ENCODE measurements at regions not wholly inside any gene's neighbourhood (a gene's known extent, or its start where the extent isn't known, plus 50 kb on each side); places are given as distances from the start of the nearest gene placed in this dataset.

DNA sequence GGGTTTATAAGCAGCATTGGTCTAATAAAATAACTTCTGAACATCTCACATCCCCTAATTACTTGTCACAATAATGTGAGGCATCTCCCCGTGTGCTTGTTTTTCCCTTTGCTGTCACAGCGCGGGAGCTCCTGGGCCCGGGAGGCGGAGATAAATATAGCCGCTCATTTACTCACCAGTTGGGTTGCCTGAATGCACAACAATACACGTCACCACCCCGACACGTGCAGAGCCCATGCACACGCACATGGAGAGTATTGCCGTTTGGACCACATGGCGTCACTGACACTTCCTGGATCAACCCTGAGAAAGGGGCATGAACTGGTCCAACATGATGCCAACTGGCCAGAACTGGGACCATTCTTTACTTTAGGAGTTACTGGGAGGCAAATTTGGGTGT is 76.2 kb downstream of the MRPL46 start:
- H3K36me3 ChIP-seq (ENCODE audit: control insufficient read depth in 1 of 2, insufficient read depth in 2 of 2, low read length in 2 of 2) = no peaks in the 10 kb centered on the region
- ChIA-PET POLR2A (no interaction called here), RAD21 (ENCODE audit: low non-redundant PET in 1 of 2, low total read pairs in 2 of 2, uncharacterized antibody in 2 of 2, unreplicated experiment in 2 of 2) (no interaction called here), CTCF (no interaction called here)
- no peaks in the 10 kb centered on the region for H3K79me2 ChIP-seq (ENCODE audit: insufficient read depth, low read length)
- DNase-seq (ENCODE audit: low read depth, low spot score) = no peak
- no peaks in the 10 kb centered on the region for H4K20me1 ChIP-seq (ENCODE audit: insufficient read depth)
- no TSS peak for BruUV-seq (replicated peaks)
- no peak overlapping the region for H2AFZ ChIP-seq (ENCODE audit: low read depth, low read length, poor library complexity, severe bottlenecking)
- TF ChIP-seq SIN3A (IDR thresholded peaks at IDR 0.05; ENCODE audit: low read depth) (no peak), SRF (IDR thresholded peaks at IDR 0.05; ENCODE audit: low read depth) (no peak), POLR2A (IDR thresholded peaks at IDR 0.05; ENCODE audit: borderline replicate concordance, extremely low read depth, insufficient read depth, insufficient read length) (no peak), FOSL1 (IDR thresholded peaks at IDR 0.05; ENCODE audit: low read depth) (no peak), YY1 (IDR thresholded peaks at IDR 0.05; ENCODE audit: extremely low read depth, insufficient replicate concordance, low read depth, low read length) (no peak), EZH2 (IDR thresholded peaks at IDR 0.05) (no peak), ZBTB33 (IDR thresholded peaks at IDR 0.05; ENCODE audit: extremely low read depth, insufficient replicate concordance, low read length) (no peak)
- no peak overlapping the region for H3K9ac ChIP-seq (ENCODE audit: low read length)
- no peak overlapping the region for H3K4me2 ChIP-seq (ENCODE audit: low read length)
- H3K27me3 ChIP-seq (ENCODE audit: insufficient read depth, low read length) = peaks cover 13% of the 10 kb centered on the region; the same call in 1 of the 2 replicates
- H3K4me3 ChIP-seq (replicated peaks in 1 of 2; ENCODE audit: low read depth in 1 of 2, low read length in 2 of 2) = no peak overlapping the region
- ATAC-seq = no peak
- H3K9me3 ChIP-seq (ENCODE audit: control insufficient read depth in 1 of 2, insufficient read depth in 1 of 2, low read depth in 1 of 2, low read length in 2 of 2) = no peaks in the 10 kb centered on the region
- no peak overlapping the region for H3K27ac ChIP-seq (ENCODE audit: low read depth, low read length)
- no peaks in the 10 kb centered on the region for H3K9me2 ChIP-seq (ENCODE audit: insufficient read depth)
- intact Hi-C loops (cut with micrococcal nuclease) = no loop called here
- no peaks in the 10 kb centered on the region for H3K4me1 ChIP-seq (ENCODE audit: control insufficient read depth in 1 of 2, insufficient read depth in 2 of 2, low read length in 2 of 2)

DNA sequence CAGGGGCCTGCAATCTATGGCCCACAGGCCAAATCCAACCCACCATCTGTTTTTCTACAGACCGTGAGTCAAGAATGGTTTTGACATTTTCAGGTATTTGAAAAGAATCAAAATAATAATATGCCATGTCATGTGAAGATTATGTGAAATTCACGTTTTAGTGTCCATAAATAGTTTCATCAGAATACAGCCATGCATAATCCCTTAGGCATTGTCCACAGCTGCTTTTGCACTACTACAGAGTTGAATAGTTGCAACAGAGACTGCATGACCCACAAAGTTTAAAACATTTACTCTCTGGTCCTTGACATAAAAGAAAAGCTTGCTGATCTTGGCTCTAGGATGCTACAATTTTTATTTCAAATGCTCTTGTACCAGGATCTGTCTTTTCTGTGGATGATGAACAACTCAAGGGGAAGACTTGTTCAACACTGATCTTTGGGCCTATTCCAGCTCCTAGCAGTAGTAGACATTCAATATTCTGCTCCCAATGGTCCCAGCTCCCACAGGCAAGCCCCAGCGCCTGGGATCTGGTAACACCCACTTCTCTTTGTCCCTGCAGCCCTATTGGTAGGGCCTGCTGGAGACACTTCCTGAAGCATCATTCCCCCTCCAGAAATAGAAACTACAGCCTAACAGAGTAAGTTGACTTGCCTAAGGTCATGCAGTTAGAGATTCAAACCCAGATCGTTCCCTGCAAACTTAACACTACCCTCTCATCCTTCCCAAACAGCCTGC is 76.9 kb downstream of the MRPL46 start:
- no TSS peak for BruUV-seq (replicated peaks)
- Histone ChIP-seq H3K4me3 (replicated peaks in 1 of 2; ENCODE audit: low read depth in 1 of 2, low read length in 2 of 2) (no peak overlapping the region), H4K20me1 (ENCODE audit: insufficient read depth) (no peaks in the 10 kb centered on the region), H3K36me3 (ENCODE audit: control insufficient read depth in 1 of 2, insufficient read depth in 2 of 2, low read length in 2 of 2) (no peaks in the 10 kb centered on the region), H3K27ac (ENCODE audit: low read depth, low read length) (no peak overlapping the region), H3K9ac (ENCODE audit: low read length) (no peak overlapping the region), H3K4me1 (ENCODE audit: control insufficient read depth in 1 of 2, insufficient read depth in 2 of 2, low read length in 2 of 2) (no peaks in the 10 kb centered on the region), H3K9me2 (ENCODE audit: insufficient read depth) (no peaks in the 10 kb centered on the region), H3K9me3 (ENCODE audit: control insufficient read depth in 1 of 2, insufficient read depth in 1 of 2, low read depth in 1 of 2, low read length in 2 of 2) (no peaks in the 10 kb centered on the region), H2AFZ (ENCODE audit: low read depth, low read length, poor library complexity, severe bottlenecking) (no peak overlapping the region), H3K79me2 (ENCODE audit: insufficient read depth, low read length) (no peaks in the 10 kb centered on the region), H3K27me3 (ENCODE audit: insufficient read depth, low read length) (peaks cover 13% of the 10 kb centered on the region; the same call in 1 of the 2 replicates), H3K4me2 (ENCODE audit: low read length) (no peak overlapping the region)
- RAD21 ChIA-PET (ENCODE audit: low non-redundant PET in 1 of 2, low total read pairs in 2 of 2, uncharacterized antibody in 2 of 2, unreplicated experiment in 2 of 2) = no interaction called here
- POLR2A ChIA-PET = no interaction called here
- no peak for ATAC-seq
- TF ChIP-seq ZFX (IDR thresholded peaks at IDR 0.05) (no peak), FOSL1 (IDR thresholded peaks at IDR 0.05; ENCODE audit: low read depth) (no peak), RAD21 (IDR thresholded peaks at IDR 0.05; ENCODE audit: low read depth) (no peak), ZNF274 (IDR thresholded peaks at IDR 0.05; ENCODE audit: low read depth, low read length) (no peak)
- TF ChIP-seq, protein P1, sequence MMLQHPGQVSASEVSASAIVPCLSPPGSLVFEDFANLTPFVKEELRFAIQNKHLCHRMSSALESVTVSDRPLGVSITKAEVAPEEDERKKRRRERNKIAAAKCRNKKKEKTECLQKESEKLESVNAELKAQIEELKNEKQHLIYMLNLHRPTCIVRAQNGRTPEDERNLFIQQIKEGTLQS (IDR thresholded peaks at IDR 0.05) = no peak
- TF ChIP-seq, protein P2, sequence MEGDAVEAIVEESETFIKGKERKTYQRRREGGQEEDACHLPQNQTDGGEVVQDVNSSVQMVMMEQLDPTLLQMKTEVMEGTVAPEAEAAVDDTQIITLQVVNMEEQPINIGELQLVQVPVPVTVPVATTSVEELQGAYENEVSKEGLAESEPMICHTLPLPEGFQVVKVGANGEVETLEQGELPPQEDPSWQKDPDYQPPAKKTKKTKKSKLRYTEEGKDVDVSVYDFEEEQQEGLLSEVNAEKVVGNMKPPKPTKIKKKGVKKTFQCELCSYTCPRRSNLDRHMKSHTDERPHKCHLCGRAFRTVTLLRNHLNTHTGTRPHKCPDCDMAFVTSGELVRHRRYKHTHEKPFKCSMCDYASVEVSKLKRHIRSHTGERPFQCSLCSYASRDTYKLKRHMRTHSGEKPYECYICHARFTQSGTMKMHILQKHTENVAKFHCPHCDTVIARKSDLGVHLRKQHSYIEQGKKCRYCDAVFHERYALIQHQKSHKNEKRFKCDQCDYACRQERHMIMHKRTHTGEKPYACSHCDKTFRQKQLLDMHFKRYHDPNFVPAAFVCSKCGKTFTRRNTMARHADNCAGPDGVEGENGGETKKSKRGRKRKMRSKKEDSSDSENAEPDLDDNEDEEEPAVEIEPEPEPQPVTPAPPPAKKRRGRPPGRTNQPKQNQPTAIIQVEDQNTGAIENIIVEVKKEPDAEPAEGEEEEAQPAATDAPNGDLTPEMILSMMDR (IDR thresholded peaks at IDR 0.05 in 2 of 3, conservative IDR thresholded peaks at IDR 0.05 in 1 of 3; ENCODE audit: borderline replicate concordance in 1 of 3, insufficient read depth in 1 of 3, low read depth in 2 of 3, low read length in 2 of 3) = no peak
- DNase-seq (ENCODE audit: low read depth, low spot score) = no peak
- CTCF ChIA-PET = no interaction called here
- intact Hi-C loops (cut with micrococcal nuclease) = no loop called here
